HEK293T (cell line): ENCODE measurements at regions not wholly inside any gene's neighbourhood (a gene's known extent, or its start where the extent isn't known, plus 50 kb on each side); places are given as distances from the start of the nearest gene placed in this dataset.

ENCODE experiments used
- CTCF ChIA-PET: fragments of 350-600 bp; formaldehyde crosslinking; extraction: SDS; loops from one replicate; lab custom pipeline; 2021; ENCODE audit warnings: antibody characterized with exemption, inconsistent platforms; lab: Yijun Ruan, JAX
- POLR2A ChIA-PET: fragments of 350-600 bp; formaldehyde crosslinking; extraction: SDS; loops from one replicate; lab custom pipeline; 2020; ENCODE audit warnings: antibody characterized with exemption, inconsistent platforms; lab: Yijun Ruan, JAX
- DNase-seq: peaks from one replicate; pipeline ENCODE4 v3.0.0; 2012; ENCODE audit warnings: mixed read lengths; ENCODE audit errors: extremely low spot score
- ARNT ChIP-seq: fragments of 450-650 bp; IDR thresholded peaks from 2 replicates; pipeline ENCODE4 v1.6.1; 2017; ENCODE audit warnings: mild to moderate bottlenecking
- BHLHE40 ChIP-seq: fragments of 450-650 bp; IDR thresholded peaks from 2 replicates; pipeline ENCODE4 v1.6.1; 2016; ENCODE audit warnings: mild to moderate bottlenecking, moderate library complexity, borderline replicate concordance
- CTBP1 ChIP-seq: fragments of 450-650 bp; IDR thresholded peaks from 2 replicates; pipeline ENCODE4 v1.6.1; 2016; ENCODE audit warnings: borderline replicate concordance
- ELF4 ChIP-seq: fragments of 450-650 bp; IDR thresholded peaks from 2 replicates; pipeline ENCODE4 v1.6.1; 2017; ENCODE audit warnings: antibody characterized with exemption
- FOXA1 ChIP-seq: fragments of 450-650 bp; IDR thresholded peaks from 2 replicates; pipeline ENCODE4 v1.6.1; 2016; ENCODE audit warnings: mild to moderate bottlenecking
- FOXK2 ChIP-seq: fragments of 450-650 bp; IDR thresholded peaks from 2 replicates; pipeline ENCODE4 v1.6.1; 2016; ENCODE audit warnings: mild to moderate bottlenecking
- FOXM1 ChIP-seq: fragments of 450-650 bp; IDR thresholded peaks from 2 replicates; pipeline ENCODE4 v1.6.1; 2017; ENCODE audit warnings: mild to moderate bottlenecking, borderline replicate concordance
- HDGF ChIP-seq: fragments of 450-650 bp; IDR thresholded peaks from 2 replicates; pipeline ENCODE4 v1.6.1; 2017; ENCODE audit warnings: antibody characterized with exemption, borderline replicate concordance
- L3MBTL2 ChIP-seq: fragments of 450-650 bp; conservative IDR thresholded peaks from 2 replicates; pipeline ENCODE4 v1.6.1; 2016; ENCODE audit warnings: mild to moderate bottlenecking
- LEF1 ChIP-seq: fragments of 450-650 bp; IDR thresholded peaks from 2 replicates; pipeline ENCODE4 v1.6.1; 2017; ENCODE audit warnings: mild to moderate bottlenecking, borderline replicate concordance
- NFRKB ChIP-seq: fragments of 450-650 bp; IDR thresholded peaks from 2 replicates; pipeline ENCODE4 v1.6.1; 2016; ENCODE audit warnings: mild to moderate bottlenecking, moderate library complexity
- SP1 ChIP-seq: fragments of 450-650 bp; IDR thresholded peaks from 2 replicates; pipeline ENCODE4 v1.6.1; 2017
- SUZ12 ChIP-seq: fragments of 450-650 bp; IDR thresholded peaks from 2 replicates; pipeline ENCODE4 v1.6.1; 2016; ENCODE audit warnings: mild to moderate bottlenecking
- TARDBP ChIP-seq: fragments of 450-650 bp; IDR thresholded peaks from 2 replicates; pipeline ENCODE4 v1.6.1; 2016
- ZNF384 ChIP-seq: fragments of 450-650 bp; IDR thresholded peaks from 2 replicates; pipeline ENCODE4 v1.6.1; 2016
- TF ChIP-seq, protein P1 (sequence below): fragments of 450-650 bp; IDR thresholded peaks from 2 replicates; pipeline ENCODE4 v1.6.1; 2016

GRCh38 chr21:36575306-36575705 is 95.4 kb upstream of the CLDN14 start:
- TF ChIP-seq CTBP1 (no peak), BHLHE40 (no peak), L3MBTL2 (no peak), SP1 (no peak), ARNT (no peak), HDGF (no peak)
- DNase-seq: no peak
- CTCF ChIA-PET: interaction anchor here (0.5 to 1.0 kb wide), 2 partner anchors 13 to 35 kb away, joined by 3 read pairs; no protein-coding TSS in a partner anchor
- POLR2A ChIA-PET: no interaction called here

DNA sequence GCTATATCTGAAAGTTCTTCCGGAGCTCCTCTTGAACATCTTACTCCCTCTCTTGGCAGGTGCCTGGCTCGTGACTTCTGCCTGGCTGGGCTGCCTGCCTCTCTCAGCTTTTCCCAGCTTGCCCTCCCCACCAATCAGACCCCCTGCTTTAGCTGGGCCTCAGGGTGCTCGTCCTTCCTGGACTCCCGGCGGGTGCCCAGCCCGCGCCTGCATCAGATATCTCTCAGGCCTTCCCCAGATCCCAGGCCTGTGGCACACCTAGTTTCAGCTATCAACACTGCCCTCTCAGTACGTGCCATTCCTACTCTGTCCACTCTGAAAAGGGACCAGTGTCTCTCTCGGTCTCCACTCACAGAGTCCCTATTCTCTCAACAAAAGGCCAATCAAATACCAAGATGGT is 96.5 kb upstream of the CLDN14 start:
- no peak for DNase-seq
- ChIA-PET POLR2A (no interaction called here), CTCF (interaction anchor here (0.6 kb wide), 1 partner anchor 159 kb away, joined by 3 read pairs; no protein-coding TSS in a partner anchor)
- TF ChIP-seq LEF1 (no peak), CTBP1 (no peak), SP1 (no peak), HDGF (no peak)

- DNase-seq: no peak
- CTCF ChIA-PET: no interaction called here
- POLR2A ChIA-PET: no interaction called here
- no peak for TF ChIP-seq BHLHE40
These were observed 100.0 kb upstream of the CLDN14 start for GRCh38 chr21:36579898-36580297.

GRCh38 chr21:36582271-36582670 is 102.3 kb upstream of the CLDN14 start:
- TF ChIP-seq TARDBP (no peak), NFRKB (no peak), FOXM1 (no peak), ELF4 (no peak), SUZ12 (no peak), FOXK2 (no peak), LEF1 (no peak)
- TF ChIP-seq, protein P1, sequence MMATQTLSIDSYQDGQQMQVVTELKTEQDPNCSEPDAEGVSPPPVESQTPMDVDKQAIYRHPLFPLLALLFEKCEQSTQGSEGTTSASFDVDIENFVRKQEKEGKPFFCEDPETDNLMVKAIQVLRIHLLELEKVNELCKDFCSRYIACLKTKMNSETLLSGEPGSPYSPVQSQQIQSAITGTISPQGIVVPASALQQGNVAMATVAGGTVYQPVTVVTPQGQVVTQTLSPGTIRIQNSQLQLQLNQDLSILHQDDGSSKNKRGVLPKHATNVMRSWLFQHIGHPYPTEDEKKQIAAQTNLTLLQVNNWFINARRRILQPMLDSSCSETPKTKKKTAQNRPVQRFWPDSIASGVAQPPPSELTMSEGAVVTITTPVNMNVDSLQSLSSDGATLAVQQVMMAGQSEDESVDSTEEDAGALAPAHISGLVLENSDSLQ: no peak
- ChIA-PET CTCF (no interaction called here), POLR2A (no interaction called here)

DNA sequence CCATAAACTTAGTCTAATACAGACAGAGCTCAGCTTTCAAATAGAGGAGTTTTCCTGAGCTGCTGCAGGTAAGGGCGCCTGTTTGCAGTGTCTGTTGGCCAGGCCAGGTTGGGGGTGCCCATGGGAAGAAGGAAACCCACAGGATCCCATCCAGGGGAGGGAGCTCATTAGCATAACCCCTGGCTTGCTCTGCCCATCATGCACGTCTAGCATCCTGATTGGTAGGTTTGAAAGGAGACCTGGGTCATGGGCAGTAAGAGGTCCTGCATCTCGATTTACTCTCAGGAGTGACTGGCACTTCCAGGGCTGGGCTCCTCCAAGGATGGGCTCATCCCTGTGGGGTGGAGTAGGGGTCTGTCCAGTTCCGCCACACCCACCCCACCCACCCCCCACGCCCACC is 103.7 kb upstream of the CLDN14 start:
- ChIA-PET CTCF (no interaction called here), POLR2A (no interaction called here)
- no peak for DNase-seq
- no peak for TF ChIP-seq SP1
- TF ChIP-seq L3MBTL2: no peak
- TF ChIP-seq ELF4: no peak
- no peak for TF ChIP-seq ZNF384
- TF ChIP-seq SUZ12: no peak
- no peak for TF ChIP-seq FOXM1
- no peak for TF ChIP-seq HDGF
- TF ChIP-seq FOXA1: no peak
- TF ChIP-seq ARNT: no peak
- no peak for TF ChIP-seq CTBP1
- no peak for TF ChIP-seq BHLHE40
- no peak for TF ChIP-seq FOXK2
- no peak for TF ChIP-seq NFRKB

More at GRCh38 chr21:36582271-36582670, 102.3 kb upstream of the CLDN14 start:
- no peak for DNase-seq

- no peak for DNase-seq
- TF ChIP-seq TARDBP (no peak), ARNT (no peak), L3MBTL2 (no peak), CTBP1 (no peak)
- TF ChIP-seq, protein P1: no peak
- POLR2A ChIA-PET: no interaction called here
- CTCF ChIA-PET: no interaction called here
These were observed 105.3 kb upstream of the CLDN14 start for GRCh38 chr21:36584980-36585940.

DNA sequence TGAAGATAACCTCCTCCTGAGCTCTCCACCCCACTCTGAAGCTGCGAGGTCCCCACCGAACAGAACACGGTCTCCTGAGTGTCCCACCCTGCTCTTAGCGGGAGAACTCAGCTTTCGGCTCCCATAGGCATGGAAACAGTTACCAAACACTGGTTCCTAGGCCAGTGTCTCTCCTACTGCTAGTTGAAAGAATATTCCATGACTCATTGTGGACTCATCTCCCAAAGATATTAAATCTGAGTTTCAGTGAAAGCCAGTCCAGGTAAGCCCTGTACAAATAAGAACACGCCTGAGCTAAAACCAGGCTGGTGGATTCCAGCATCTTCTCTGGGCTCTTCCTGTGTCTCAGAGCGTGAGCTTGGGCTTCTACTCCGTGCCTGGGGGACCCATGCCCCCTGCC is 107.5 kb upstream of the CLDN14 start:
- TF ChIP-seq BHLHE40 (no peak), L3MBTL2 (no peak), ELF4 (no peak), FOXK2 (no peak), ZNF384 (no peak), ARNT (no peak), TARDBP (no peak), CTBP1 (no peak), FOXM1 (no peak), SP1 (no peak), LEF1 (no peak)
- TF ChIP-seq, protein P1: no peak
- no peak for DNase-seq
- CTCF ChIA-PET: interaction anchor here (0.6 to 1.5 kb wide), 4 partner anchors 43 to 255 kb away, joined by 3 to 6 read pairs (median 4); no protein-coding TSS in a partner anchor
- POLR2A ChIA-PET: interaction anchor here (0.6 kb wide), 1 partner anchor 104 kb away, joined by 3 read pairs; no protein-coding TSS in a partner anchor
